ENCODE measurements at regions not wholly inside any gene's neighbourhood (a gene's known extent, or its start where the extent isn't known, plus 50 kb on each side); places are given as distances from the start of the nearest gene placed in this dataset.

DNA sequence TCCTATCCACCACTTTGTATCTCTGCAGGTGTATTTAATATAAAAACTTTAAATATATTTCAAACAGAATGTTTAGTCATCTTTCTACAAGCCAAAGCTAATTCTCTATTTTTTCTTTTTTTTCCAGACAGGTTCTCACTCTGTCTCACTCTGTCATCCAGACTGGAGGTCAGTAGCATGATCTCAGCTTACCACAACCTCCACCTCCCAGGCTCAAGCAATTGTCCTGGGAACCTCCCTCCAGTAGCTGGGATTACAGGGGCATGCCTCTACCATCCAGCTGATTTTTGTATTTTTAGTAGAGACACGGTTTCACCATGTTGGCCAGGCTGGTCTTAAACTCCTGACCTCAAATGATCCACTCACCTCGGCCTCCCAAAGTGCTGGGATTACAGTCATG, 202.6 kb downstream of the VGLL3 start:
- no peak for TF ChIP-seq POLR2A (IDR thresholded peaks at IDR 0.05)
- TF ChIP-seq, protein P1, sequence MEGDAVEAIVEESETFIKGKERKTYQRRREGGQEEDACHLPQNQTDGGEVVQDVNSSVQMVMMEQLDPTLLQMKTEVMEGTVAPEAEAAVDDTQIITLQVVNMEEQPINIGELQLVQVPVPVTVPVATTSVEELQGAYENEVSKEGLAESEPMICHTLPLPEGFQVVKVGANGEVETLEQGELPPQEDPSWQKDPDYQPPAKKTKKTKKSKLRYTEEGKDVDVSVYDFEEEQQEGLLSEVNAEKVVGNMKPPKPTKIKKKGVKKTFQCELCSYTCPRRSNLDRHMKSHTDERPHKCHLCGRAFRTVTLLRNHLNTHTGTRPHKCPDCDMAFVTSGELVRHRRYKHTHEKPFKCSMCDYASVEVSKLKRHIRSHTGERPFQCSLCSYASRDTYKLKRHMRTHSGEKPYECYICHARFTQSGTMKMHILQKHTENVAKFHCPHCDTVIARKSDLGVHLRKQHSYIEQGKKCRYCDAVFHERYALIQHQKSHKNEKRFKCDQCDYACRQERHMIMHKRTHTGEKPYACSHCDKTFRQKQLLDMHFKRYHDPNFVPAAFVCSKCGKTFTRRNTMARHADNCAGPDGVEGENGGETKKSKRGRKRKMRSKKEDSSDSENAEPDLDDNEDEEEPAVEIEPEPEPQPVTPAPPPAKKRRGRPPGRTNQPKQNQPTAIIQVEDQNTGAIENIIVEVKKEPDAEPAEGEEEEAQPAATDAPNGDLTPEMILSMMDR (IDR thresholded peaks at IDR 0.05): no peak

All from uterus (tissue), 2 donors.